Posterior vena cava (tissue), 2 donors: ENCODE measurements at regions not wholly inside any gene's neighbourhood (a gene's known extent, or its start where the extent isn't known, plus 50 kb on each side); places are given as distances from the start of the nearest gene placed in this dataset.

ENCODE experiments used
- DNase-seq: peaks from one replicate; pipeline ENCODE4 v3.0.0-alpha.2; 2020; ENCODE audit warnings: low spot score
- intact Hi-C, 2 donors: fragments of 100-400 bp; cut with DNase I; formaldehyde crosslinking; loops; one replicate each; pipeline versions ENCODE4 v1.14.1 to v1.14.2; 2022 to 2023
- donor health status: DM: yes; HTN: yes; CAD: no.
- donor health status: DM: yes; HTN: yes; CAD: no.

GRCh38 chr6:154885214-154885613, 109.9 kb upstream of the TIAM2 start:
- no peak for DNase-seq
- intact Hi-C loops, result no loop called here

DNA sequence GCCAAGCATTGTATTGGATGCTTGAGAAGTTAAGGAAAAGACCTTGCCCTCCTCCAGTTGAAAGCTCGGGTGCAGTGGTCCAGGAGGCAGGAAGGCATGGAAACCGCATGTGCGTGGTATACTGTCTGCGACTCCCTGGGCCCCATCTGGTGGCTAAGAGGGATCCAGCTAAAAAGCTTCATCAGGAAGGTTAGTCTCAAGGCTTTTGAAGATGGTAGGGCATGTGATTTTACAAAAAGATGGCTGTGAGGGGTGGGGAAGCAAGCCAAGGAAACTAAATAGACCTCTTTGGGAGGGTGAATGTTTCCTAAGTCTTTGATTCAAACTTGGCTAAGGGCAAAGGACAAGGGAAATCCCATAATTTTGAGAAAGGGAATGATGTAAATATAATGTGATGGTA, 109.1 kb upstream of the TIAM2 start:
- intact Hi-C loops, result no loop called here
- DNase-seq, result no peak

DNA sequence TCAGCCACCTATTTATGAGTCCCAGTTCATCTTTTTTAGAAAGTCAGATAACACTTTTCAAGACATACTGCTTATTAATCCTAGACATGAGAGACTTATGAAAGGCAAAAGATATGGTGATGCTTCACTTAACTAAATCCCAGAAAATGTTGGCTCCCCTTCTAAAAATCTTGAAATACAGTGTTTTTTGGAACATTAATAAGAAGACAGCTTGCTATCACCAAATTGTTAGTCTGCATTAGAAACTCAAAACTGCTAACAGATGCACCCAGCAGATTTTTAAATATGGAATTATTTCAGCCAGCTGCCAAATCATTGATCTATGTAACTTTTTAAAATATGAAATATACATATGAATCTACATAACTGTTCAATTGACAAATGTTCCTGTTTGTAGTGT, 108.6 kb upstream of the TIAM2 start:
- intact Hi-C loops, result no loop called here

GRCh38 chr6:154887051-154887450, 108.1 kb upstream of the TIAM2 start:
- intact Hi-C loops, result no loop called here
- DNase-seq, result no peak

More for the DNA sequence above, 108.6 kb upstream of the TIAM2 start:
- no peak for DNase-seq

GRCh38 chr6:154888421-154889295, 106.5 kb upstream of the TIAM2 start:
- DNase-seq, result no peak
- intact Hi-C loops, result loop anchor here in 1 of 2 donors (1.0 kb wide), 1 partner anchor 44 kb away; no protein-coding TSS in a partner anchor

DNA sequence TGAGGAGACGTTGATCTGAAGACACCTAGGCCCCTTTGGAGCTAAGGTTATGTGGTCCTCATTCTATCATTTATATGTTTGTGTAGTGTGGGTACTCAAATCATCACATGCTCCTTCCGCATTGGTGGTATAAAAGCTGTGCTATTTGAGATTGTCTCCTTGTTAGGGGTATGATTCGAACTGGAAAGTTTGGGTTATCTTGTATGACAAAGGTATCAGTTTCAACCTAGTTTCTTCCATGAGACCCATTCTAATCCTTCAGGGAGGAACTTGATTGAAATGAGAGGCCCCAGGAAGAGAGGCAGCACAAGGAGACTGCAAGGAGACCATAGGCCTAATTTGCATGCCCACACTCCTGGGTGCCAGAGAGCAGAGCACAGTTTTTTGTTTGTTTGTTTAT, 104.2 kb upstream of the TIAM2 start:
- no peak for DNase-seq
- intact Hi-C loops, result no loop called here

DNA sequence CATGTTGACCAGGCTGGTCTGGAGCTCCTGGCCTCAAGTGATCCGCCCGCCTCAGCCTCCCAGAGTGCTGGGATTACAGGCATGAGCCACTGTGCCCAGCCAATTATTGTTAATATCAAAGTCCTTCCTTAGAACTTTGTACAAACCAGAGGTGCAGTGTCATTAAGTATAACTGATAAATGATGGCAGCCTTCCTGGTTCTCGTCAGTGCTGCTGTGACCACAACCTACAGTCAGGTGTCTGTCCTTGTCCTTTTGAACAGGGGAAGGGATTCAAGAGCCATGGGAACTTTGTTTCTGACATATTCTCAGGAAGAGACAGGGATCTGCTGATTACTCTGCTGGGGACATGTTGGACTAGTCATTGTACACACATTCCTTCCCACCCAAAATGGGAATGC, 103.2 kb upstream of the TIAM2 start:
- intact Hi-C loops, result no loop called here

GRCh38 chr6:154893917-154894316, 101.2 kb upstream of the TIAM2 start:
- no peak for DNase-seq
- intact Hi-C loops, result no loop called here

More for the DNA sequence above, 103.2 kb upstream of the TIAM2 start:
- no peak for DNase-seq

DNA sequence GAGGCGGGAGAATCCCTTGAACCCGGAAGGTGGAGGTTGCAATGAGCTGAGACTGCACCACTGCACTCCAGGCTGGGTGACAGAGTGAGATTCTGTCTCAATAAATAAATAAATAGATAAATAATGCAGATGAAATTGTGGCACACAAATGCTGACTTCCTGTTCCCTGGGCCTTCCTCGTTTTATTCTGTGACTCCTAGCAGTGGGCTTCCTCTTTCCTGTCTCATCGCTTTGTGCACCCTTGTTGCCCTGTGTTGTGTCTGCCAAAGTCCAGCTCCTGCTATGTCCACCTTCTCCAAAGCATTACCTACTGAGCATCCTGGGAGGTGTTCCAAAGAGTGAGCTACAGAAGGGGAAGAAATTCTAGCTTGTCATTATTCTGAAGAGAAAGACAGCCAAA, 100.2 kb upstream of the TIAM2 start:
- DNase-seq, result no peak
- intact Hi-C loops, result no loop called here

DNA sequence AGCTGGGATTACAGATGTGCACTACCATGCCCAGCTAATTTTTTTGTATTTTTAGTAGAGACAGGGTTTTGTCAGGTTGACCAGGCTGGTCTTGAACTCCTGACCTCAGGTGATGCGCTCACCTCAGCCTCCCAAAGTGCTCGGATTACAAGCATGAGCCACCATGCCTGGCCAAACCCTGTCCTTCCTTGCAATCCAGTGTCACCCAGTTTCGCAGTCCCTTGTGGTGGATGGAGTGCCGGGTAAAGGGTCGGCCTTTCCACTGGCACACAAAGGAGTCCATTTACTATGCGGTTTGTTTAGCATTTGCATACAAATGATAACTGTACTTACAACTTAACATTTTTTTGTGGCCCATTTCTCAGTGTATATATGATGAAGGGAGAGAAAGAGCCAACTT, 99.3 kb upstream of the TIAM2 start:
- DNase-seq, result no peak
- intact Hi-C loops, result no loop called here

- intact Hi-C loops, result no loop called here
- DNase-seq, result no peak
Measured at GRCh38 chr6:154898821-154899220, 96.3 kb upstream of the TIAM2 start.

- intact Hi-C loops, result no loop called here
- DNase-seq, result peak; percentile 11
Measured at GRCh38 chr6:154899824-154900463, 95.2 kb upstream of the TIAM2 start.

GRCh38 chr6:154901876-154902552, 93.1 kb upstream of the TIAM2 start:
- intact Hi-C loops, result no loop called here
- peak; percentile 35 for DNase-seq

GRCh38 chr6:154907291-154907690, 87.8 kb upstream of the TIAM2 start:
- DNase-seq, result peak; percentile 69
- intact Hi-C loops, result no loop called here

GRCh38 chr6:154908723-154909122, 86.4 kb upstream of the TIAM2 start:
- intact Hi-C loops, result no loop called here
- DNase-seq, result no peak

- intact Hi-C loops, result no loop called here
- DNase-seq, result no peak
Measured at GRCh38 chr6:154909311-154909710, 85.8 kb upstream of the TIAM2 start.

- intact Hi-C loops, result no loop called here
- DNase-seq, result no peak
Measured at GRCh38 chr6:154909821-154910220, 85.3 kb upstream of the TIAM2 start.

- DNase-seq, result no peak
- intact Hi-C loops, result no loop called here
Measured at GRCh38 chr6:154914288-154914687, 80.8 kb upstream of the TIAM2 start.

DNA sequence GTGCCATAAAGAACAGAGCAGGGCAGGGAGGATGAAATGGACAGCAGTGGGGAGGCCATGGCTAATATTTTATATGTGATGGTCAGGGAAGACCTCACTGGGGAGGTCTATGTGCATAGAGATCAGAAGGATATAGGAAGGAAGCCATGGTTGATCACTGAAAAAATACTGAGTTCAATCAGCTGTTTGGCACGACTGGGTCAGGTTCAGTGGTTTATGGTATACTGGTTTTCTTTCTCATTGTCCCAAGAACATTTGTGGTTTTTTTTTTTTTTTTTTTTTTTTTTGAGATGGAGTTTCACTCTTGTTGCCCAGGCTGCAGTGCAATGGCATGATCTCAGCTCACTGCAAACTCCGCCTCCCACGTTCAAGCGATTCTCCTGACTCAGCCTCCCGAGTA, 78.3 kb upstream of the TIAM2 start:
- intact Hi-C loops, result no loop called here
- no peak for DNase-seq

DNA sequence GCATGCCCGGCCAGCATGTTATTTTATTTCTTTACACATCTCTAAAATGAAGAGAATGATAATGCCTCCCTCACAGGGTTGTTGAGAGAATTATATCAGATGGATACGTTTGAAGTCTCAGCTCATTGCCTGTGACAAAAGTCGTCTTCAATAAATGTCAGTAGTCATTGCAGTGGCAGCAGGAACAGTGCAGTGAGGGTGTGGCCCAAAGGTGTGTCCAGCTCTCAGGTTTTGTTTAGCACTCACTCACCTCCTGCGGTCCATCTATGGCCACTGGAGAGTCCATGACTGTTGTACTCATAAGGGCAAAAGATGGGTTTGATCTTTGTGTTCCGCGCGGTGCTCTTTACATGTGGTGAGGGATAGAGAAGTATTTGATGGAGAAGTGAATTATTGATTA, 77.2 kb upstream of the TIAM2 start:
- intact Hi-C loops, result no loop called here

More for the DNA sequence above, 77.2 kb upstream of the TIAM2 start:
- DNase-seq, result no peak
